Skeletal muscle tissue (tissue), 3 donors: ENCODE measurements at regions not wholly inside any gene's neighbourhood (a gene's known extent, or its start where the extent isn't known, plus 50 kb on each side); places are given as distances from the start of the nearest gene placed in this dataset.
"Not testable (repeated sequence)": the region's sequence is repeated elsewhere in the genome, so short reads cannot be mapped to it uniquely, and the experiment has no call there.

Experiments used
- H3K27ac ChIP-seq: one replicate; pipeline ENCODE4 v1.7.0; 2013; ENCODE audit warnings: mild to moderate bottlenecking, low read depth, low read length, inconsistent platforms
- H3K27me3 ChIP-seq, 3 donors: one replicate each; pipeline ENCODE4 v1.7.0; 2013; ENCODE audit warnings: low read length in 3 of 3; ENCODE audit not compliant: control insufficient read depth in 3 of 3, insufficient read depth in 3 of 3
- H3K36me3 ChIP-seq, 3 donors: one replicate each; pipeline ENCODE4 v1.7.0; 2013; ENCODE audit warnings: low read length in 3 of 3; ENCODE audit not compliant: control insufficient read depth in 3 of 3, insufficient read depth in 3 of 3
- H3K4me1 ChIP-seq, 3 donors: one replicate each; pipeline ENCODE4 v1.7.0; 2013; ENCODE audit warnings: low read length in 3 of 3, mild to moderate bottlenecking in 3 of 3; ENCODE audit not compliant: control insufficient read depth in 3 of 3, insufficient read depth in 3 of 3
- H3K4me3 ChIP-seq, 3 donors: one replicate each; pipeline ENCODE4 v1.7.0; 2013; ENCODE audit warnings: low read length in 3 of 3
- H3K9ac ChIP-seq, 3 donors: one replicate each; pipeline ENCODE4 v1.7.0; 2013; ENCODE audit warnings: low read length in 3 of 3, mild to moderate bottlenecking in 3 of 3, moderate library complexity in 2 of 3, low read depth in 1 of 3
- H3K9me3 ChIP-seq, 3 donors: one replicate each; pipeline ENCODE4 v1.7.0; 2013; ENCODE audit warnings: low read length in 3 of 3; ENCODE audit not compliant: control insufficient read depth in 3 of 3
- donor health status: Osteomylitis.

- not testable (repeated sequence) for H3K9me3 ChIP-seq, H3K36me3 ChIP-seq, H3K27ac ChIP-seq, H3K9ac ChIP-seq, H3K4me3 ChIP-seq, H3K27me3 ChIP-seq, H3K4me1 ChIP-seq
Observed at GRCh38 chr5:88622890-88623289, 260.1 kb downstream of the MEF2C start.

GRCh38 chr5:88615767-88616166 is 267.2 kb downstream of the MEF2C start:
- H3K9ac ChIP-seq, H3K9me3 ChIP-seq, H3K27me3 ChIP-seq, H3K4me3 ChIP-seq, H3K27ac ChIP-seq, H3K36me3 ChIP-seq, H3K4me1 ChIP-seq: not testable (repeated sequence)

- Histone ChIP-seq H3K27me3 (no peaks in the 10 kb centered on the region), H3K9me3 (peaks cover 0 to 2% (median 0%) of the 10 kb centered on the region in 3 donors), H3K9ac (no peak overlapping the region), H3K27ac (no peak overlapping the region), H3K36me3 (no peaks in the 10 kb centered on the region), H3K4me3 (no peak overlapping the region), H3K4me1 (no peaks in the 10 kb centered on the region)
Observed at GRCh38 chr5:88613051-88613450, 269.9 kb downstream of the MEF2C start.

- H3K4me1 ChIP-seq: no peaks in the 10 kb centered on the region
- no peak overlapping the region for H3K9ac ChIP-seq
- no peaks in the 10 kb centered on the region for H3K27me3 ChIP-seq
- no peak overlapping the region for H3K4me3 ChIP-seq
- peaks cover 0 to 2% (median 0%) of the 10 kb centered on the region in 3 donors for H3K9me3 ChIP-seq
- H3K36me3 ChIP-seq: no peaks in the 10 kb centered on the region
- no peak overlapping the region for H3K27ac ChIP-seq
Observed at GRCh38 chr5:88610586-88610985, 272.4 kb downstream of the MEF2C start.

- H3K36me3 ChIP-seq: no peaks in the 10 kb centered on the region
- H3K27ac ChIP-seq: no peak overlapping the region
- H3K9ac ChIP-seq: no peak overlapping the region
- H3K4me1 ChIP-seq: no peaks in the 10 kb centered on the region
- no peaks in the 10 kb centered on the region for H3K9me3 ChIP-seq
- no peaks in the 10 kb centered on the region for H3K27me3 ChIP-seq
- H3K4me3 ChIP-seq: no peak overlapping the region
Observed at GRCh38 chr5:88607492-88607891, 275.5 kb downstream of the MEF2C start.

- H3K36me3 ChIP-seq: no peaks in the 10 kb centered on the region
- no peaks in the 10 kb centered on the region for H3K9me3 ChIP-seq
- H3K27me3 ChIP-seq: no peaks in the 10 kb centered on the region
- no peaks in the 10 kb centered on the region for H3K4me1 ChIP-seq
- no peak overlapping the region for H3K27ac ChIP-seq
- no peak overlapping the region for H3K4me3 ChIP-seq
- no peak overlapping the region for H3K9ac ChIP-seq
Observed at GRCh38 chr5:88606626-88607025, 276.4 kb downstream of the MEF2C start.

GRCh38 chr5:88606173-88606572 is 276.8 kb downstream of the MEF2C start:
- no peaks in the 10 kb centered on the region for H3K9me3 ChIP-seq
- H3K36me3 ChIP-seq: no peaks in the 10 kb centered on the region
- H3K27ac ChIP-seq: no peak overlapping the region
- H3K4me3 ChIP-seq: no peak overlapping the region
- no peaks in the 10 kb centered on the region for H3K4me1 ChIP-seq
- no peaks in the 10 kb centered on the region for H3K27me3 ChIP-seq
- H3K9ac ChIP-seq: no peak overlapping the region

GRCh38 chr5:88602584-88602983 is 280.4 kb downstream of the MEF2C start:
- H3K4me1 ChIP-seq: no peaks in the 10 kb centered on the region
- H3K9me3 ChIP-seq: no peaks in the 10 kb centered on the region
- H3K36me3 ChIP-seq: no peaks in the 10 kb centered on the region
- H3K27me3 ChIP-seq: no peaks in the 10 kb centered on the region
- no peak overlapping the region for H3K27ac ChIP-seq
- H3K4me3 ChIP-seq: no peak overlapping the region
- H3K9ac ChIP-seq: no peak overlapping the region

GRCh38 chr5:88594441-88594840 is 288.5 kb downstream of the MEF2C start:
- Histone ChIP-seq H3K36me3 (no peaks in the 10 kb centered on the region), H3K9me3 (no peaks in the 10 kb centered on the region), H3K9ac (no peak overlapping the region), H3K27ac (no peak overlapping the region), H3K4me1 (no peaks in the 10 kb centered on the region), H3K4me3 (no peak overlapping the region), H3K27me3 (no peaks in the 10 kb centered on the region)

- Histone ChIP-seq H3K27me3 (no peaks in the 10 kb centered on the region), H3K9ac (no peak overlapping the region), H3K4me3 (no peak overlapping the region), H3K27ac (no peak overlapping the region), H3K36me3 (no peaks in the 10 kb centered on the region), H3K9me3 (peaks cover 0 to 3% (median 2%) of the 10 kb centered on the region in 3 donors), H3K4me1 (no peaks in the 10 kb centered on the region)
Observed at GRCh38 chr5:88588609-88589008, 294.4 kb downstream of the MEF2C start.

- H3K27me3 ChIP-seq: no peaks in the 10 kb centered on the region
- H3K36me3 ChIP-seq: no peaks in the 10 kb centered on the region
- H3K4me1 ChIP-seq: no peaks in the 10 kb centered on the region
- H3K27ac ChIP-seq: no peak overlapping the region
- no peak overlapping the region for H3K9ac ChIP-seq
- H3K9me3 ChIP-seq: peaks cover 0 to 2% (median under 1%) of the 10 kb centered on the region in 3 donors
- H3K4me3 ChIP-seq: no peak overlapping the region
Observed at GRCh38 chr5:88583471-88583870, 299.5 kb downstream of the MEF2C start.
